GM12878 (cell line): ENCODE measurements at regions not wholly inside any gene's neighbourhood (a gene's known extent, or its start where the extent isn't known, plus 50 kb on each side); places are given as distances from the start of the nearest gene placed in this dataset.

ENCODE experiments used
- ATAC-seq: fragments of 200-7000 bp; cut with Tn5 transposase; 3 replicates; pipeline ENCODE4 v1.9.1; 2020; ENCODE audit warnings: mild to moderate bottlenecking, moderate library complexity
- BruUV-seq: library from RNA; stranded (reverse); fragments of 400-500 nt; replicated peaks from 2 replicates; lab custom pipeline; 2021; lab: Mats Ljungman, UMichigan
- CTCF ChIA-PET: fragments of 300-600 bp; sonication (Branson Sonifier 250); formaldehyde crosslinking; extraction: SDS; loops from one replicate; lab custom pipeline; 2021; ENCODE audit warnings: inconsistent platforms; lab: Yijun Ruan, JAX
- POLR2A ChIA-PET: fragments of 350-600 bp; formaldehyde crosslinking; extraction: SDS; loops from one replicate; lab custom pipeline; 2021; ENCODE audit warnings: inconsistent platforms; lab: Charles Lee
- RAD21 ChIA-PET: fragments of 300-600 bp; sonication (Branson Sonifier 250); formaldehyde crosslinking; loops from one replicate; lab custom pipeline; 2023; ENCODE audit warnings: antibody characterized with exemption; ENCODE audit not compliant: unreplicated experiment; lab: Charles Lee
- SMC1A ChIA-PET: fragments of 300-600 bp; sonication (Branson Sonifier 250); formaldehyde crosslinking; loops from one replicate; lab custom pipeline; 2023; ENCODE audit not compliant: unreplicated experiment, uncharacterized antibody; lab: Charles Lee
- DNase-seq: peaks from one replicate; pipeline ENCODE4 v3.0.0-alpha.2; 2011; ENCODE audit warnings: low read depth, low spot score
- FAIRE-seq: peaks from 3 replicates; lab custom pipeline; 2011; peaks lifted over from hg19 to GRCh38; lab: Jason Lieb, UNC
- H2AFZ ChIP-seq: 2 replicates; pipeline ENCODE4 v1.6.0; 2011; ENCODE audit warnings: low read depth, low read length, control low read depth; ENCODE audit not compliant: control insufficient read depth
- H3K27ac ChIP-seq: 2 replicates; pipeline ENCODE4 v1.5.1; 2011; ENCODE audit warnings: control low read depth; ENCODE audit not compliant: control insufficient read depth, insufficient read depth
- H3K27me3 ChIP-seq, 2 experiments: replicated peaks in 1 of 2; 2 replicates each; pipeline versions ENCODE4 v1.6.0 to v1.6.1; 2011; ENCODE audit warnings: low read length in 1 of 2; ENCODE audit not compliant: control insufficient read depth in 2 of 2, insufficient read depth in 2 of 2
- H3K36me3 ChIP-seq, 2 experiments: 2 replicates each; pipeline ENCODE4 v1.5.1; 2011; ENCODE audit warnings: low read length in 1 of 2; ENCODE audit not compliant: control insufficient read depth in 2 of 2, insufficient read depth in 2 of 2
- H3K4me1 ChIP-seq: 2 replicates; pipeline ENCODE4 v1.6.1; 2011; ENCODE audit warnings: mild to moderate bottlenecking, low read length, moderate library complexity, mixed read lengths; ENCODE audit not compliant: control insufficient read depth, insufficient read depth
- H3K4me2 ChIP-seq: 2 replicates; pipeline ENCODE4 v1.6.0; 2011; ENCODE audit warnings: control low read depth; ENCODE audit not compliant: control insufficient read depth, insufficient read depth
- H3K4me3 ChIP-seq: fragments of 200-600 bp; sonication (generic); 2 replicates; pipeline ENCODE4 v1.5.1; 2016
- H3K79me2 ChIP-seq: 2 replicates; pipeline ENCODE4 v1.6.0; 2011; ENCODE audit warnings: low read length; ENCODE audit not compliant: control insufficient read depth, insufficient read depth
- H3K9ac ChIP-seq: 2 replicates; pipeline ENCODE4 v1.8.0; 2011; ENCODE audit warnings: low read length, control low read depth, mixed read lengths; ENCODE audit not compliant: control insufficient read depth, insufficient read depth
- H3K9me3 ChIP-seq: replicated peaks from 3 replicates; pipeline ENCODE4 v1.5.1; 2011; ENCODE audit warnings: mild to moderate bottlenecking, low read length; ENCODE audit not compliant: control insufficient read depth, insufficient read depth
- H4K20me1 ChIP-seq: 2 replicates; pipeline ENCODE4 v1.6.0; 2011; ENCODE audit not compliant: control insufficient read depth, insufficient read depth
- ATF7 ChIP-seq: fragments of 450-650 bp; IDR thresholded peaks from 2 replicates; pipeline ENCODE4 v1.6.1; 2016; ENCODE audit warnings: low read depth, mild to moderate bottlenecking
- BCLAF1 ChIP-seq: fragments of 450-650 bp; IDR thresholded peaks from 2 replicates; pipeline ENCODE4 v1.6.1; 2017; ENCODE audit warnings: antibody characterized with exemption, mild to moderate bottlenecking, moderate library complexity
- CHD4 ChIP-seq: fragments of 200-600 bp; sonication (generic); IDR thresholded peaks from 2 replicates; pipeline ENCODE4 v1.6.1; 2016; ENCODE audit warnings: mild to moderate bottlenecking
- FOS ChIP-seq: IDR thresholded peaks from 3 replicates; pipeline ENCODE4 v1.6.1; 2011; ENCODE audit warnings: borderline replicate concordance; ENCODE audit not compliant: insufficient read length; ENCODE audit errors: extremely low read depth
- GABPA ChIP-seq: IDR thresholded peaks from 2 replicates; pipeline ENCODE4 v1.6.1; 2014; ENCODE audit warnings: antibody characterized with exemption, low read depth, mild to moderate bottlenecking, inconsistent platforms
- HDAC2 ChIP-seq: fragments of 200-600 bp; sonication (generic); IDR thresholded peaks from 2 replicates; pipeline ENCODE4 v1.6.1; 2017
- KAT2A ChIP-seq: conservative IDR thresholded peaks from 2 replicates; pipeline ENCODE4 v1.6.1; 2011; ENCODE audit warnings: low read depth, low read length; ENCODE audit not compliant: control insufficient read depth
- MYB ChIP-seq: fragments of 150-350 bp; IDR thresholded peaks from 2 replicates; pipeline ENCODE4 v1.6.1; 2014; ENCODE audit warnings: mild to moderate bottlenecking, low read depth, low read length, borderline replicate concordance
- PML ChIP-seq: IDR thresholded peaks from 2 replicates; pipeline ENCODE4 v1.6.1; 2012; ENCODE audit warnings: low read length, inconsistent platforms
- RCOR1 ChIP-seq: conservative IDR thresholded peaks from 2 replicates; pipeline ENCODE4 v1.6.1; 2012; ENCODE audit warnings: low read depth, low read length, improper control_type of control experiment
- RFX5 ChIP-seq: IDR thresholded peaks from 2 replicates; pipeline ENCODE4 v1.6.1; 2011; ENCODE audit warnings: low read depth, low read length, improper control_type of control experiment
- SP1 ChIP-seq: IDR thresholded peaks from one replicate; pipeline ENCODE4 v1.6.1; 2011; ENCODE audit warnings: low read depth, low read length
- TBL1XR1 ChIP-seq: IDR thresholded peaks from 2 replicates; pipeline ENCODE4 v1.6.1; 2012; ENCODE audit warnings: low read depth, low read length, improper control_type of control experiment
- TCF12 ChIP-seq: IDR thresholded peaks from 2 replicates; pipeline ENCODE4 v1.6.1; 2011; ENCODE audit warnings: low read depth, mild to moderate bottlenecking, low read length
- YY1 ChIP-seq: IDR thresholded peaks from 2 replicates; pipeline ENCODE4 v1.6.1; 2011; ENCODE audit warnings: low read depth, mild to moderate bottlenecking, low read length
- ZNF217 ChIP-seq: fragments of 450-650 bp; IDR thresholded peaks from 2 replicates; pipeline ENCODE4 v1.6.1; 2017; ENCODE audit warnings: antibody characterized with exemption, mild to moderate bottlenecking
- ZNF274 ChIP-seq: IDR thresholded peaks from one replicate; pipeline ENCODE4 v1.8.0; 2011; ENCODE audit not compliant: insufficient read length, insufficient read depth
- ZZZ3 ChIP-seq: IDR thresholded peaks from 2 replicates; pipeline ENCODE4 v1.6.1; 2011; ENCODE audit warnings: low read depth; ENCODE audit not compliant: control insufficient read depth, insufficient read length
- WGBS: methylation state at CpG from one replicate; pipeline ENCODE4 v1.1.6; 2016; ENCODE audit warnings: low lambda C conversion rate; ENCODE audit not compliant: insufficient replicate concordance, insufficient coverage; ENCODE audit errors: missing lambda C conversion rate; 5-methylcytosine and 5-hydroxymethylcytosine counted together
- in situ Hi-C: fragments of 300-500 bp; cut with MboI; formaldehyde crosslinking; loops from 9 replicates; pipeline ENCODE4 v1.14.3; 2018; ENCODE audit warnings: mixed read lengths
- intact Hi-C: fragments of 100-400 bp; cut with micrococcal nuclease; formaldehyde crosslinking; loops from one replicate; pipeline ENCODE4 v1.14.2; 2022; ENCODE audit not compliant: unreplicated experiment

- no peak overlapping the region for H2AFZ ChIP-seq
- TF ChIP-seq HDAC2, result no peak
- no peak for TF ChIP-seq GABPA
- TF ChIP-seq TBL1XR1, result no peak
- no peak for TF ChIP-seq SP1
- no peak for TF ChIP-seq RCOR1
- TF ChIP-seq RFX5, result no peak
- TF ChIP-seq CHD4, result no peak
- TF ChIP-seq YY1, result no peak
- no peak for TF ChIP-seq ZZZ3
- TF ChIP-seq KAT2A, result no peak
- no peak for TF ChIP-seq ZNF217
- TF ChIP-seq ATF7, result no peak
- TF ChIP-seq BCLAF1, result no peak
- TF ChIP-seq FOS, result no peak
- TF ChIP-seq ZNF274, result no peak
- no peak for TF ChIP-seq TCF12
- TF ChIP-seq PML, result no peak
- TF ChIP-seq MYB, result no peak
- TF ChIP-seq, all 136 proteins: peak for 0
- Histone ChIP-seq H3K4me2 (no peak overlapping the region), H3K27me3 (no peaks in the 10 kb centered on the region), H3K9me3 (no peaks in the 10 kb centered on the region; the same call in 2 of the 3 replicates), H3K4me1 (no peaks in the 10 kb centered on the region), H3K79me2 (no peaks in the 10 kb centered on the region), H4K20me1 (no peaks in the 10 kb centered on the region), H3K4me3 (no peak overlapping the region), H3K27ac (no peak overlapping the region), H3K36me3 (no peaks in the 10 kb centered on the region), H3K9ac (no peak overlapping the region)
- ChIA-PET RAD21 (no interaction called here), CTCF (no interaction called here), SMC1A (no interaction called here), POLR2A (no interaction called here)
- ATAC-seq (no peak), DNase-seq (no peak), FAIRE-seq (no peak)
- in situ Hi-C loops, result no loop called here
- 4% methylated on average over 1 of the region's 1 CpG for WGBS
- no TSS peak for BruUV-seq
- intact Hi-C loops, result no loop called here
Measured at GRCh38 chr22:47697861-47698260, 935.4 kb downstream of the TBC1D22A start.
